ENCODE measurements at regions not wholly inside any gene's neighbourhood (a gene's known extent, or its start where the extent isn't known, plus 50 kb on each side); places are given as distances from the start of the nearest gene placed in this dataset.
A peak's percentile ranks its signal among the peaks of the same experiment; 100 is the strongest.

GRCh38 chr11:115696563-115696962 lies 192.3 kb upstream of the CADM1 start:
- DNase-seq (ENCODE audit: low spot score): no peak

- DNase-seq (ENCODE audit: low spot score): no peak
Observed at GRCh38 chr11:115695677-115696364, 191.6 kb upstream of the CADM1 start.

- DNase-seq (ENCODE audit: low spot score): no peak
Observed at GRCh38 chr11:115693002-115693401, 188.8 kb upstream of the CADM1 start.

- DNase-seq (ENCODE audit: low spot score): no peak
Observed at GRCh38 chr11:115691030-115691429, 186.8 kb upstream of the CADM1 start.

- DNase-seq (ENCODE audit: low spot score): no peak
Observed at GRCh38 chr11:115687934-115688333, 183.7 kb upstream of the CADM1 start.

- DNase-seq (ENCODE audit: low spot score): no peak
Observed at GRCh38 chr11:115684699-115685098, 180.5 kb upstream of the CADM1 start.

GRCh38 chr11:115684135-115684534 lies 179.9 kb upstream of the CADM1 start:
- DNase-seq (ENCODE audit: low spot score): no peak

GRCh38 chr11:115682888-115683287 lies 178.7 kb upstream of the CADM1 start:
- no peak for DNase-seq (ENCODE audit: low spot score)

GRCh38 chr11:115682101-115682500 lies 177.9 kb upstream of the CADM1 start:
- no peak for DNase-seq (ENCODE audit: low spot score)

GRCh38 chr11:115679945-115680344 lies 175.7 kb upstream of the CADM1 start:
- no peak for DNase-seq (ENCODE audit: low spot score)

- DNase-seq (ENCODE audit: low spot score): no peak
Observed at GRCh38 chr11:115678942-115679341, 174.7 kb upstream of the CADM1 start.

- no peak for DNase-seq (ENCODE audit: low spot score)
Observed at GRCh38 chr11:115677190-115677589, 173.0 kb upstream of the CADM1 start.

GRCh38 chr11:115676768-115677167 lies 172.6 kb upstream of the CADM1 start:
- no peak for DNase-seq (ENCODE audit: low spot score)

- no peak for DNase-seq (ENCODE audit: low spot score)
Observed at GRCh38 chr11:115676206-115676605, 172.0 kb upstream of the CADM1 start.

GRCh38 chr11:115674937-115675544 lies 170.8 kb upstream of the CADM1 start:
- DNase-seq (ENCODE audit: low spot score): no peak

- DNase-seq (ENCODE audit: low spot score): no peak
Observed at GRCh38 chr11:115674176-115674936, 170.1 kb upstream of the CADM1 start.

GRCh38 chr11:115673720-115674119 lies 169.5 kb upstream of the CADM1 start:
- DNase-seq (ENCODE audit: low spot score): no peak

- peak; percentile 57 for DNase-seq (ENCODE audit: low spot score)
Observed at GRCh38 chr11:115672999-115673411, 168.8 kb upstream of the CADM1 start.

- no peak for DNase-seq (ENCODE audit: low spot score)
Observed at GRCh38 chr11:115672412-115672811, 168.2 kb upstream of the CADM1 start.

GRCh38 chr11:115670538-115671205 lies 166.5 kb upstream of the CADM1 start:
- no peak for DNase-seq (ENCODE audit: low spot score)

- DNase-seq (ENCODE audit: low spot score): no peak
Observed at GRCh38 chr11:115665958-115666357, 161.7 kb upstream of the CADM1 start.

GRCh38 chr11:115665175-115665821 lies 161.1 kb upstream of the CADM1 start:
- peak; percentile 18 for DNase-seq (ENCODE audit: low spot score)

All from Ammon's horn (tissue), 1 donor.